RWPE2 (cell line): ENCODE measurements at regions not wholly inside any gene's neighbourhood (a gene's known extent, or its start where the extent isn't known, plus 50 kb on each side); places are given as distances from the start of the nearest gene placed in this dataset.
"Not testable (repeated sequence)": the region's sequence is repeated elsewhere in the genome, so short reads cannot be mapped to it uniquely, and the experiment has no call there.

ENCODE experiments used
- ATAC-seq: fragments of 200-7000 bp; cut with Tn5 transposase; 3 replicates; pipeline ENCODE4 v1.9.1; 2021; ENCODE audit warnings: low read depth
- DNase-seq: peaks from one replicate; pipeline ENCODE4 v3.0.0-alpha.2; 2020; ENCODE audit warnings: low spot score
- H3K27ac ChIP-seq: fragments of 450-650 bp; 2 replicates; pipeline ENCODE4 v1.5.1; 2017; ENCODE audit warnings: mild to moderate bottlenecking; ENCODE audit not compliant: poor library complexity, severe bottlenecking
- H3K27me3 ChIP-seq: fragments of 250-450 bp; sonication (Bioruptor Pico); 2 replicates; pipeline ENCODE4 v1.5.1; 2021; ENCODE audit warnings: mild to moderate bottlenecking, moderate library complexity; ENCODE audit not compliant: insufficient read depth, poor library complexity, severe bottlenecking
- H3K36me3 ChIP-seq: fragments of 250-450 bp; sonication (Bioruptor Pico); 2 replicates; pipeline ENCODE4 v1.5.1; 2020; ENCODE audit warnings: low read depth, mild to moderate bottlenecking, moderate library complexity
- H3K4me1 ChIP-seq: fragments of 250-450 bp; sonication (Bioruptor Pico); 2 replicates; pipeline ENCODE4 v1.5.1; 2021; ENCODE audit warnings: mild to moderate bottlenecking, moderate library complexity; ENCODE audit not compliant: insufficient read depth, poor library complexity, severe bottlenecking
- H3K4me3 ChIP-seq: fragments of 250-450 bp; sonication (Bioruptor Pico); 2 replicates; pipeline ENCODE4 v1.5.1; 2021; ENCODE audit warnings: mild to moderate bottlenecking, moderate library complexity; ENCODE audit not compliant: severe bottlenecking
- H3K9me3 ChIP-seq: fragments of 250-450 bp; sonication (Bioruptor Pico); 2 replicates; pipeline ENCODE4 v1.5.1; 2021; ENCODE audit warnings: mild to moderate bottlenecking, moderate library complexity; ENCODE audit not compliant: severe bottlenecking
- CTCF ChIP-seq: fragments of 450-650 bp; IDR thresholded peaks from one replicate; pipeline ENCODE4 v1.5.1; 2017; ENCODE audit warnings: mild to moderate bottlenecking, moderate library complexity; ENCODE audit not compliant: poor library complexity, severe bottlenecking

- Histone ChIP-seq H3K27me3 (no peaks in the 10 kb centered on the region), H3K27ac (no peak overlapping the region), H3K4me3 (no peak overlapping the region), H3K4me1 (no peaks in the 10 kb centered on the region), H3K36me3 (no peaks in the 10 kb centered on the region), H3K9me3 (no peaks in the 10 kb centered on the region)
- ATAC-seq (no peak), DNase-seq (no peak)
- no peak for TF ChIP-seq CTCF
These were observed 642.0 kb upstream of the LRRN3 start for GRCh38 chr7:110448918-110449317.

GRCh38 chr7:110454713-110455112 is 636.2 kb upstream of the LRRN3 start:
- no peak overlapping the region for H3K27ac ChIP-seq
- no peaks in the 10 kb centered on the region for H3K4me1 ChIP-seq
- no peak for DNase-seq
- TF ChIP-seq CTCF, result no peak
- no peaks in the 10 kb centered on the region for H3K27me3 ChIP-seq
- H3K4me3 ChIP-seq, result no peak overlapping the region
- no peaks in the 10 kb centered on the region for H3K36me3 ChIP-seq
- H3K9me3 ChIP-seq, result no peaks in the 10 kb centered on the region
- no peak for ATAC-seq

- no peaks in the 10 kb centered on the region for H3K4me1 ChIP-seq
- no peak overlapping the region for H3K27ac ChIP-seq
- ATAC-seq (no peak), DNase-seq (no peak)
- H3K27me3 ChIP-seq, result no peaks in the 10 kb centered on the region
- no peak overlapping the region for H3K4me3 ChIP-seq
- H3K9me3 ChIP-seq, result no peaks in the 10 kb centered on the region
- H3K36me3 ChIP-seq, result no peaks in the 10 kb centered on the region
- TF ChIP-seq CTCF, result no peak
These were observed 629.3 kb upstream of the LRRN3 start for GRCh38 chr7:110461621-110462020.

GRCh38 chr7:110470420-110470819 is 620.5 kb upstream of the LRRN3 start:
- Histone ChIP-seq H3K4me1 (no peaks in the 10 kb centered on the region), H3K9me3 (no peaks in the 10 kb centered on the region), H3K4me3 (no peak overlapping the region), H3K36me3 (no peaks in the 10 kb centered on the region), H3K27me3 (no peaks in the 10 kb centered on the region), H3K27ac (no peak overlapping the region)
- ATAC-seq, result no peak
- DNase-seq, result no peak
- no peak for TF ChIP-seq CTCF

GRCh38 chr7:110472419-110472818 is 618.5 kb upstream of the LRRN3 start:
- not testable (repeated sequence) for ATAC-seq, H3K4me3 ChIP-seq, H3K27me3 ChIP-seq, H3K9me3 ChIP-seq, H3K36me3 ChIP-seq, DNase-seq, H3K4me1 ChIP-seq, H3K27ac ChIP-seq
